Astrocyte (in vitro differentiated cells and primary cell): ENCODE measurements at regions not wholly inside any gene's neighbourhood (a gene's known extent, or its start where the extent isn't known, plus 50 kb on each side); places are given as distances from the start of the nearest gene placed in this dataset.

Experiments used
- CTCF ChIP-seq: IDR thresholded peaks from 2 replicates; pipeline ENCODE4 v1.5.1; 2011; ENCODE audit warnings: low read depth, mild to moderate bottlenecking, inconsistent platforms, low read length, moderate library complexity; ENCODE audit not compliant: insufficient read depth
- EZH2 ChIP-seq: IDR thresholded peaks from 2 replicates; pipeline ENCODE4 v1.6.1; 2012; ENCODE audit warnings: mild to moderate bottlenecking, low read length, inconsistent platforms; ENCODE audit not compliant: insufficient read depth

GRCh38 chr14:29461101-29461500, 466.5 kb downstream of the PRKD1 start:
- TF ChIP-seq CTCF (no peak), EZH2 (no peak)
